ENCODE measurements at regions not wholly inside any gene's neighbourhood (a gene's known extent, or its start where the extent isn't known, plus 50 kb on each side); places are given as distances from the start of the nearest gene placed in this dataset.

GRCh38 chr1:37299216-37299615, 175.2 kb upstream of the ZC3H12A start:
- Mint-ChIP-seq H3K27ac (no peak overlapping the region), H3K9me3 (no peaks in the 10 kb centered on the region), H3K27me3 (peaks cover 7% of the 10 kb centered on the region), H3K36me3 (ENCODE audit: low read depth) (no peaks in the 10 kb centered on the region), H3K4me1 (ENCODE audit: low read depth) (no peaks in the 10 kb centered on the region), H3K4me3 (no peak overlapping the region)
- intact Hi-C loops (cut with micrococcal nuclease), result no loop called here

DNA sequence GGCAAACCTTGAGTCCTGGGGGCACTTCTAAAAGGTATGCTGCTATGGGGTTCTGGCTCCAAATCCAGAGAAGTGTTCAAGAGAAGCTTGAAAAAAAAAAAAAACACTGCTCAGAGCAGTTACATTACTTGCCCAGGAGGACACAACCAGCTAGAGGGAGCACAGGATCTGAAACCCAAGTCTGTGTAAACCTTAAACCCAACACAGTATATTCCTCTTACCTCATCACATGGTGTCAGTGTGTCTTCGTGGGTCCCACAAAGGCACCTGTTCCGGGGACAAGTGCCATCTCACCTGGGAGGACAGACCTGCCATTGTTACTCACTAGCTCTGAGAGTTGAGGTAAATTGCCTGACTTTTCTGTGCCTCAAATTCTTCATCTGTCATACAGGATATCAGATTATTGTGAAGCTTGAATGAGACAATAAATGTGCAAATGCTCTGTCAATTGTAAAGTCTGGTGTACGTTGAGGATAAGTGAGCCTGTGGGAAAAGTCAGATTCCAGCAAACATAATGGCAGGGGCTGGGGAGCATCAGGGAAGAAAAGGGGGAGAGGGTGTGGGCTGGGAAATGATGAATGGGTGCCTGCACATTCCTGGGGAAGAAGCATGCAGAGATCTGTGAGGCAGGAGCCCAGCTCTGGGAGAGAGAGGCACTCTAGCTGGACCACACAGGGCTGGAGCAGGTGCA, 170.4 kb upstream of the ZC3H12A start:
- Mint-ChIP-seq H3K27me3 (peaks cover 5% of the 10 kb centered on the region), H3K4me3 (no peak overlapping the region), H3K27ac (no peak overlapping the region), H3K9me3 (no peaks in the 10 kb centered on the region), H3K4me1 (ENCODE audit: low read depth) (no peaks in the 10 kb centered on the region), H3K36me3 (ENCODE audit: low read depth) (no peaks in the 10 kb centered on the region)
- intact Hi-C loops (cut with micrococcal nuclease), result no loop called here

GRCh38 chr1:37305108-37305507, 169.3 kb upstream of the ZC3H12A start:
- Mint-ChIP-seq H3K4me1 (ENCODE audit: low read depth) (no peaks in the 10 kb centered on the region), H3K36me3 (ENCODE audit: low read depth) (no peaks in the 10 kb centered on the region), H3K9me3 (no peaks in the 10 kb centered on the region), H3K4me3 (no peak overlapping the region), H3K27me3 (peaks cover 5% of the 10 kb centered on the region), H3K27ac (no peak overlapping the region)
- intact Hi-C loops (cut with micrococcal nuclease), result no loop called here

DNA sequence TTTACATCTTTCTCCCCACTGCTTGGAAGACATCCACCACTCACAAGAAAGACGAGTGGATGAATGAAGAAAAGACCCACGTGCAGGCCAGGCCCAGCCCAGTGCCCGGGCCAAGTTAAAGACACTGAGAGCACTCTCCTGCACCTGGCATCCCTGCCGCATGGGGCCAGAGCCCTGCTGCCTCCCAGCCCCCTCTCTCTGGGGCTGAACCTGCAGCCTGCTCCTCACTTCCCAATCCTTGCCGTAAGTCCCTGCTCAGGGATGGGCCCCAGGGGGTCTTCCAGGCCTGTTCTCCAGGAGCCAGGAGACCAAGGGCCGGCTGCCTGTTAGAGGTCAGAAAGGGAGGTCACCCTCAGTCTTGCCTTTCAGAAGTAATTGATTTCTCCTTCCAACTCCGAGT, 168.5 kb upstream of the ZC3H12A start:
- Mint-ChIP-seq H3K27ac (no peak overlapping the region), H3K4me3 (no peak overlapping the region), H3K27me3 (peaks cover 5% of the 10 kb centered on the region), H3K4me1 (ENCODE audit: low read depth) (no peaks in the 10 kb centered on the region), H3K36me3 (ENCODE audit: low read depth) (no peaks in the 10 kb centered on the region), H3K9me3 (no peaks in the 10 kb centered on the region)
- intact Hi-C loops (cut with micrococcal nuclease), result no loop called here

DNA sequence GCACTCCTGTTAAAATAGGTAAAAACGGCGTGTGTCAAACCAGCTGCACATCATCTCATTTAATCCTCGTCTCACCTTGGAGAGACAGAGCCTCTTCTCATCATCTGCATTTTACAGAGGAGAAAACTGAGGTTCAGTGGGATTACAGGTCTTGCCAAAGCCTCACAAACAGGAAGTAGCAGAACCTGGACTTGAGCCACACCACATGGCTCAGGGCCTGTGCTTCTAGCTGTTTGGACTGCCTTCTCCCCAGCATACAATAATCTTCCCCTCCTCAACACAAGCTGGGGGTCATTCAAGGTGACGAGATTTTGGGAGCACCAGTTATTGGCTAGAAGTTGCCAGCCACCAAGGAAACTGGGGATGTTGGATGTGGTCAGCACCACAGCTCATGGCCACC, 167.9 kb upstream of the ZC3H12A start:
- no peaks in the 10 kb centered on the region for H3K9me3 Mint-ChIP-seq
- H3K36me3 Mint-ChIP-seq (ENCODE audit: low read depth), result no peaks in the 10 kb centered on the region
- intact Hi-C loops (cut with micrococcal nuclease), result no loop called here
- H3K4me1 Mint-ChIP-seq (ENCODE audit: low read depth), result no peaks in the 10 kb centered on the region
- no peak overlapping the region for H3K4me3 Mint-ChIP-seq
- peaks cover 5% of the 10 kb centered on the region for H3K27me3 Mint-ChIP-seq
- no peak overlapping the region for H3K27ac Mint-ChIP-seq

GRCh38 chr1:37306871-37307270, 167.5 kb upstream of the ZC3H12A start:
- Mint-ChIP-seq H3K4me3 (no peak overlapping the region), H3K27me3 (peaks cover 6% of the 10 kb centered on the region), H3K27ac (no peak overlapping the region), H3K36me3 (ENCODE audit: low read depth) (no peaks in the 10 kb centered on the region), H3K4me1 (ENCODE audit: low read depth) (no peaks in the 10 kb centered on the region), H3K9me3 (no peaks in the 10 kb centered on the region)
- intact Hi-C loops (cut with micrococcal nuclease), result no loop called here

DNA sequence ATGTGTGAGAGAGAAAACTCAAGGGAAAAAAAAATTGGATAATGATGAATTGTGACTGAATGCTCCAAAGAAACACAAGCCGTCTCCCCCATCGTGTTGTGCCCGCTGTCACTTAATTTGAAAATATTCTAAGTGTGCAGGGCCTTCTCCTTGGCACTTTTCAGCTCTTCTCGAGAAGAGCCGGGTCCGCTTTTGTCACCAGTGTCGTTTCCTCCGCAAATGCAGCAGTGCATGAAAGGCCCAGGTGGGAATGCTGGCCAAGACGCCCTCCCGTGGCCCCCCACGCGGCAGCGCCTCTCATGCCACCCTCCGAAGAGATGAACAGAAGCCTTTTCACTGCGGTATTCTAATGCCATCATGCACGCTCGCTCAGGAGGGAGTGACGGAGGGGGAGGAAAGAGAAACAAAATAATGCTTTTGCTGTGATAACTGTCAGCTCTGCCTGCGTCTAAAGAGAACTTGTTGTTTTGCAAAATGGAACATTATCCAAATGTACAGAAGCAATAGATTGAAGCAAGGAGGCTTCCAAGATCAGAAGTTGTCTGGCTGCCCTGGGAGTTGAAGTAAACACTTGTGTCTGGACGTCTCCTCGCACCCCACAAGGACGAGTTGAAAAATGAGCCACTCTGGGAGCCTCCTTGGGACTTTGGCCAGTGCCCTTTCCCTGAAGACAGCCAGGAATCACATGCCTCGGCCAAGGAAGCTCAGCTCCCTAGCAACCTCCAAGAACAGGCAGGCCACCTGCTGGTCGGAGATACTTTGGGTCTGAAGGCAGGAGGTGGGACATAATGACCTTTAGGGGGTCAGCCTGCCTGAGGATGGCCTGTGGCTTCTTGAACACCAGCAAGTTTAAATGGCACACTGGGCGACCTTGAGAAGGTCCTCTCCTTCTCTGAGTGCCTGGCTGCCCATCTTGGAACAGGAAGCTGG, 166.1 kb upstream of the ZC3H12A start:
- H3K36me3 Mint-ChIP-seq (ENCODE audit: low read depth), result no peaks in the 10 kb centered on the region
- no peak overlapping the region for H3K4me3 Mint-ChIP-seq
- H3K4me1 Mint-ChIP-seq (ENCODE audit: low read depth), result no peaks in the 10 kb centered on the region
- peaks cover 10% of the 10 kb centered on the region for H3K27me3 Mint-ChIP-seq
- intact Hi-C loops (cut with micrococcal nuclease), result no loop called here
- H3K9me3 Mint-ChIP-seq, result no peaks in the 10 kb centered on the region
- H3K27ac Mint-ChIP-seq, result no peak overlapping the region

- intact Hi-C loops (cut with micrococcal nuclease), result no loop called here
Measured at GRCh38 chr1:37309574-37309973, 164.8 kb upstream of the ZC3H12A start.

DNA sequence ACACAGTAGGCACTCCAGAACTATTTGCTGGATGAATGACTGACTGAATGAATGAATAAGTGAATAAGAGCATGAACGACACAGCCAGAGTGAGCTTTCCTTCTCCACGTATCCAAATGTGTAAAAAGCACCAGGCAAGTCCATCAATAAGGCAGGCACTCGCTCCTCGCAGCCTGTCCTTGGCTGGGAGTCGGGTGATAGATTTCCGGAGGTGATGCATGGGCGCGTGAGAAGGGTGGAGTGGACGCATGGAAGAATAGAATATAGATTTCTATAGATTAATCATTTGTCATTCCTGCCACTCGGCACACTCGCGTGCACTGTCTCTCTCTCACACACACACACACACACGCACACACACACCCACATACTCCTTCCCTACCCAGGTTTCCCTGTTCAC, 164.3 kb upstream of the ZC3H12A start:
- no peak overlapping the region for H3K4me3 Mint-ChIP-seq
- no peaks in the 10 kb centered on the region for H3K9me3 Mint-ChIP-seq
- no peaks in the 10 kb centered on the region for H3K36me3 Mint-ChIP-seq (ENCODE audit: low read depth)
- H3K4me1 Mint-ChIP-seq (ENCODE audit: low read depth), result no peaks in the 10 kb centered on the region
- intact Hi-C loops (cut with micrococcal nuclease), result no loop called here
- no peak overlapping the region for H3K27ac Mint-ChIP-seq
- peaks cover 17% of the 10 kb centered on the region for H3K27me3 Mint-ChIP-seq

More at GRCh38 chr1:37309574-37309973, 164.8 kb upstream of the ZC3H12A start:
- Mint-ChIP-seq H3K4me3 (no peak overlapping the region), H3K36me3 (ENCODE audit: low read depth) (no peaks in the 10 kb centered on the region), H3K9me3 (no peaks in the 10 kb centered on the region), H3K4me1 (ENCODE audit: low read depth) (no peaks in the 10 kb centered on the region), H3K27ac (no peak overlapping the region), H3K27me3 (peaks cover 14% of the 10 kb centered on the region)

DNA sequence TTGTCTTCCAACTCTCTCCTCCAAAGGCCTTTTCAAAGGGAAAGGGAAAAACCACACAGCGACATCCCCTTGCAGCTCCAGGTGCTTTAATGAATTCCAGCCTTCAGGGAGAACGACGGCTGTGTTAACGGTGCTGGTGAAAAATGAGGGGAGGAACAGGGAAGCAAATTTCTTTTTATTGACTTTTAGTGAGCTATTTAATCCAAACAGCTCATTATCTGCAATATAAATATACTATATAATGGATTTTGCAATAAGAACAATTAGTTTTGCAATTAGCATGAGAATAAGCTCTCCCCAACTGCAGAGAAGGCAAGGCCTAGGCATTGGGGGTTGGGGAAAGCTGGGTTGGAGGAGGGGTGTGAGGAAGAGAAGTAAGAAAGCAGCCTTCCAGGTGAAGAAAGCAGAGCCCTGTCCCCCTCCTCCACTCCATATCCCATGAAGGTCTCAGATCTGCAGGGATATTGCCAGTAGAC, 159.0 kb upstream of the ZC3H12A start:
- no peak overlapping the region for H3K4me3 Mint-ChIP-seq
- no peaks in the 10 kb centered on the region for H3K9me3 Mint-ChIP-seq

DNA sequence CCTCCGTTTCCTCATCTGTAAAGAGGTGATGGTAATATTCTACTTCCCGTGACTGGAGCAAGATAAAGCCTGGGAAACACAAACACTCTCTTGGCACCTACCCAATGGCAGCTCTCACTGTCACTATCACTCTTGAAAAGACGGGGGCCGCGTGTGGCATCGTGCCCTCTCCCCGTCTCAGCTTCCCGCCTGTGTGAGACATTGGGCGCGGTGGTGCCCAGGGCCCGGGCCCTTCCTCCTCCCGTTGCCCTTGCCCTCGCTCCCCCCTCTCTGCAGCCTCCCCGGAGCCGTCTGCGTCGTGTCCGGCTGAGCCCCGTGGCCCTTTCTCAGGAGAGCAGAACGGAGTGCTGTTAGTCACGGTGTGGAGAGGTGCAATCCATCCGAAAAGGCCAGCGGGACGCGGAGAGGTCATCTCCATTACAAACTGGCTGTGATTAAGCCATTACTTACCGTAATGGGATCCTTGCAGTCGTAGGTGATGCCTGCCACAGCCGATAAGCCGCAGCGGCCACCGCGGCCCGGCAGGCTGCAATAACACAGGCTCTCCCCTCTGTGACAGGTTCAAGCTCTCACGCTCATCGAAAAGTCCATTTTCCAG, 156.4 kb upstream of the ZC3H12A start:
- intact Hi-C loops (cut with micrococcal nuclease), result no loop called here
- no peaks in the 10 kb centered on the region for H3K9me3 Mint-ChIP-seq
- H3K27me3 Mint-ChIP-seq, result peaks cover 58% of the 10 kb centered on the region
- no peaks in the 10 kb centered on the region for H3K4me1 Mint-ChIP-seq (ENCODE audit: low read depth)
- H3K4me3 Mint-ChIP-seq, result no peak overlapping the region
- no peak overlapping the region for H3K27ac Mint-ChIP-seq
- no peaks in the 10 kb centered on the region for H3K36me3 Mint-ChIP-seq (ENCODE audit: low read depth)

More for the DNA sequence above, 159.0 kb upstream of the ZC3H12A start:
- Mint-ChIP-seq H3K4me1 (ENCODE audit: low read depth) (no peaks in the 10 kb centered on the region), H3K36me3 (ENCODE audit: low read depth) (no peaks in the 10 kb centered on the region), H3K27me3 (peaks cover 53% of the 10 kb centered on the region), H3K27ac (no peak overlapping the region)
- intact Hi-C loops (cut with micrococcal nuclease), result no loop called here

DNA sequence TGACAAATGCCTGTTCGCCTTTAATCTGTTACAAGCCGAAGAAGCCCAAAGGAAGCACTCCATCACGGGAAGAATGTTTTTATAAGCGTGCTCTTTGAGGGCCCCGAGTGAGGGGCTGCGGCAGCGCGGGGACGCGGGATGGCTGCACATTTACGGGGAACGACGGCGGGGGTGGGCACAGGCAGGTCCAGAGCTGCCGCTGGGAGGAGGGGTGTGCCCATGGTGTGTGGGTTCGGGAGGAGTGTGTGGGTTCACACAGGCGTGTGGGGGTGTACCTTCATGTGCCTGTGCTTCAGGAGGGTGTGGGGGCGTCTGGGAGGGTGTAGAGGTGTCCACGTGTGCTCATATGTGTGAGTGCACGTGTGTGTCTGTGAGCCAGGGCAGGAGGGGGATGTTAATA, 155.9 kb upstream of the ZC3H12A start:
- Mint-ChIP-seq H3K27ac (no peak overlapping the region), H3K36me3 (ENCODE audit: low read depth) (no peaks in the 10 kb centered on the region), H3K4me1 (ENCODE audit: low read depth) (no peaks in the 10 kb centered on the region), H3K27me3 (peaks cover 58% of the 10 kb centered on the region), H3K4me3 (no peak overlapping the region), H3K9me3 (no peaks in the 10 kb centered on the region)
- intact Hi-C loops (cut with micrococcal nuclease), result no loop called here

GRCh38 chr1:37319284-37319683, 155.1 kb upstream of the ZC3H12A start:
- Mint-ChIP-seq H3K4me1 (ENCODE audit: low read depth) (no peaks in the 10 kb centered on the region), H3K36me3 (ENCODE audit: low read depth) (no peaks in the 10 kb centered on the region), H3K27ac (no peak overlapping the region), H3K4me3 (no peak overlapping the region), H3K27me3 (peaks cover 57% of the 10 kb centered on the region), H3K9me3 (no peaks in the 10 kb centered on the region)
- intact Hi-C loops (cut with micrococcal nuclease), result no loop called here

All from dendritic cell treated with granulocyte-macrophage colony-stimulating factor and Interleukin-4, amounts not matched to agents 40 ng/mL and 50 ng/mL, for 4 days (primary cell).